22Rv1 (cell line): ENCODE measurements at regions not wholly inside any gene's neighbourhood (a gene's known extent, or its start where the extent isn't known, plus 50 kb on each side); places are given as distances from the start of the nearest gene placed in this dataset.

ENCODE experiments used
- H3K27ac ChIP-seq: fragments of 450-650 bp; 2 replicates; pipeline ENCODE4 v1.5.1; 2017
- ZFX ChIP-seq: fragments of 450-650 bp; IDR thresholded peaks from 2 replicates; pipeline ENCODE4 v1.6.1; 2017; ENCODE audit warnings: antibody characterized with exemption, borderline replicate concordance
- TF ChIP-seq, protein P1 (sequence below): fragments of 450-650 bp; IDR thresholded peaks from 2 replicates; pipeline ENCODE4 v1.5.1; 2017; ENCODE audit warnings: mild to moderate bottlenecking

GRCh38 chr16:19938536-19938935, 53.9 kb upstream of the GPRC5B start:
- H3K27ac ChIP-seq, result no peak overlapping the region
- TF ChIP-seq, protein P1, sequence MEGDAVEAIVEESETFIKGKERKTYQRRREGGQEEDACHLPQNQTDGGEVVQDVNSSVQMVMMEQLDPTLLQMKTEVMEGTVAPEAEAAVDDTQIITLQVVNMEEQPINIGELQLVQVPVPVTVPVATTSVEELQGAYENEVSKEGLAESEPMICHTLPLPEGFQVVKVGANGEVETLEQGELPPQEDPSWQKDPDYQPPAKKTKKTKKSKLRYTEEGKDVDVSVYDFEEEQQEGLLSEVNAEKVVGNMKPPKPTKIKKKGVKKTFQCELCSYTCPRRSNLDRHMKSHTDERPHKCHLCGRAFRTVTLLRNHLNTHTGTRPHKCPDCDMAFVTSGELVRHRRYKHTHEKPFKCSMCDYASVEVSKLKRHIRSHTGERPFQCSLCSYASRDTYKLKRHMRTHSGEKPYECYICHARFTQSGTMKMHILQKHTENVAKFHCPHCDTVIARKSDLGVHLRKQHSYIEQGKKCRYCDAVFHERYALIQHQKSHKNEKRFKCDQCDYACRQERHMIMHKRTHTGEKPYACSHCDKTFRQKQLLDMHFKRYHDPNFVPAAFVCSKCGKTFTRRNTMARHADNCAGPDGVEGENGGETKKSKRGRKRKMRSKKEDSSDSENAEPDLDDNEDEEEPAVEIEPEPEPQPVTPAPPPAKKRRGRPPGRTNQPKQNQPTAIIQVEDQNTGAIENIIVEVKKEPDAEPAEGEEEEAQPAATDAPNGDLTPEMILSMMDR, result no peak
- no peak for TF ChIP-seq ZFX

DNA sequence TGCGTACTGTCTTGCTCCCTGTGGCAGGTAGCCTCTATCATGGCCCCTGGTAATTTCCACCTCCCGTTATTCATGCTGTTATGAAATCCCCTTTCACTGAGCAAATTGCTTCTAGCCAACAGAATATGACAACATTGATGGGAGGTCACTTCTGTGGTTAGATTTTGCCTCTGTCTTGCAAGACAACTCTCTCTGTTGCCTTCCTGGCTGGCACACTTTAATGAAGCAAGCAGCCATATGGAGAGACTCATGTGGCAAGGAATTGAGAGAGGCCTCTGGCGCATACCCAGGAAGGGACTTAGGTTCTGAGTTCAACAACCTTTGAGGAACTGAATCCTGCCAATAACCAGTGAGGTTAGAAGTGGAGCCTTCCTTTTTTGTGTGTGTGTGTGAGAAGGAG, 51.8 kb upstream of the GPRC5B start:
- no peak overlapping the region for H3K27ac ChIP-seq
- TF ChIP-seq, protein P1, result no peak
- TF ChIP-seq ZFX, result no peak

GRCh38 chr16:19935694-19936093, 51.0 kb upstream of the GPRC5B start:
- no peak for TF ChIP-seq ZFX
- TF ChIP-seq, protein P1, result no peak
- no peak overlapping the region for H3K27ac ChIP-seq
